Right lobe of liver (tissue), 4 donors: ENCODE measurements at regions not wholly inside any gene's neighbourhood (a gene's known extent, or its start where the extent isn't known, plus 50 kb on each side); places are given as distances from the start of the nearest gene placed in this dataset.

ENCODE experiments used
- POLR2A ChIP-seq: fragments of 450-650 bp; IDR thresholded peaks from one replicate; pipeline ENCODE4 v1.6.1; 2017; ENCODE audit warnings: antibody characterized with exemption, mild to moderate bottlenecking
- TF ChIP-seq, protein P1 (sequence below), 4 donors: fragments of 200-600 bp in 3 of 4; fragments of 450-650 bp in 1 of 4; IDR thresholded peaks; one replicate each; pipeline versions ENCODE4 v1.5.1 to v1.8.0; 2016 to 2022; ENCODE audit warnings: antibody characterized with exemption in 4 of 4, mild to moderate bottlenecking in 2 of 4
- donor health status: DM: no; HTN: no; CAD: no.
- donor health status: DM: no; HTN: no; CAD: no.
- donor health status: DM: no; HTN: yes; CAD: no.

DNA sequence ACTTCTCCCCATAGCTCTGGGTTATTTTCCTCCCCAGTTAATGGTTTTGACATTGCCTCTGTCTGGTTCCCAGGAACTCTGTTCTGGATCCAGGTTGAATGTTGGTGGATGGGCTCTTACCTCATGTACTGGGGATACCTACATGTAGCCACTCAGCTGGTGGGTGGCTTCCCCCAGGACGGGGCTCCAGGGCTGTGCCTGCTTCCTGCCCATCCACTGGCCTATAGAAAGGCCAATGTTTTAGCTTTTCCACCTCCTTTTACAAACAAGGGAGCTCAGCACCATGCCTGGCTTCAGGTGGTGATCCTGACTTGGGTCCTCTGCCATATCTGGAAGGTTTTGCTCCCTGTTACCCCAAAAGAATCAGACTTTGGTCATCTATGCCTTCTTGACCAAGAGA lies 120.2 kb downstream of the AKAP11 start:
- TF ChIP-seq, protein P1, sequence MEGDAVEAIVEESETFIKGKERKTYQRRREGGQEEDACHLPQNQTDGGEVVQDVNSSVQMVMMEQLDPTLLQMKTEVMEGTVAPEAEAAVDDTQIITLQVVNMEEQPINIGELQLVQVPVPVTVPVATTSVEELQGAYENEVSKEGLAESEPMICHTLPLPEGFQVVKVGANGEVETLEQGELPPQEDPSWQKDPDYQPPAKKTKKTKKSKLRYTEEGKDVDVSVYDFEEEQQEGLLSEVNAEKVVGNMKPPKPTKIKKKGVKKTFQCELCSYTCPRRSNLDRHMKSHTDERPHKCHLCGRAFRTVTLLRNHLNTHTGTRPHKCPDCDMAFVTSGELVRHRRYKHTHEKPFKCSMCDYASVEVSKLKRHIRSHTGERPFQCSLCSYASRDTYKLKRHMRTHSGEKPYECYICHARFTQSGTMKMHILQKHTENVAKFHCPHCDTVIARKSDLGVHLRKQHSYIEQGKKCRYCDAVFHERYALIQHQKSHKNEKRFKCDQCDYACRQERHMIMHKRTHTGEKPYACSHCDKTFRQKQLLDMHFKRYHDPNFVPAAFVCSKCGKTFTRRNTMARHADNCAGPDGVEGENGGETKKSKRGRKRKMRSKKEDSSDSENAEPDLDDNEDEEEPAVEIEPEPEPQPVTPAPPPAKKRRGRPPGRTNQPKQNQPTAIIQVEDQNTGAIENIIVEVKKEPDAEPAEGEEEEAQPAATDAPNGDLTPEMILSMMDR (IDR thresholded peaks at IDR 0.05): no peak
- TF ChIP-seq POLR2A: no peak
